IMR-90 (cell line): ENCODE measurements at regions not wholly inside any gene's neighbourhood (a gene's known extent, or its start where the extent isn't known, plus 50 kb on each side); places are given as distances from the start of the nearest gene placed in this dataset.

ENCODE experiments used
- ATAC-seq: fragments of 200-7000 bp; cut with Tn5 transposase; 2 replicates; pipeline ENCODE4 v1.9.1; 2020; ENCODE audit warnings: low read depth, mild to moderate bottlenecking, moderate library complexity
- BruUV-seq: library from RNA; stranded (reverse); fragments of 400-500 nt; replicated peaks from 2 replicates; lab custom pipeline; 2021; lab: Mats Ljungman, UMichigan
- CTCF ChIA-PET: fragments of 300-600 bp; formaldehyde crosslinking; extraction: SDS; loops from one replicate; lab custom pipeline; 2021; ENCODE audit warnings: antibody characterized with exemption; lab: Yijun Ruan, JAX
- POLR2A ChIA-PET: fragments of 300-600 bp; sonication (Branson Sonifier 250); formaldehyde crosslinking; loops from one replicate; lab custom pipeline; 2022; ENCODE audit warnings: antibody characterized with exemption; ENCODE audit not compliant: unreplicated experiment; lab: Charles Lee
- DNase-seq: peaks from one replicate; pipeline ENCODE4 v3.0.0; 2013
- H2AFZ ChIP-seq: replicated peaks from 2 replicates; pipeline ENCODE3; 2013; ENCODE audit warnings: low read length, mild to moderate bottlenecking; ENCODE audit not compliant: poor library complexity
- H2AK5ac ChIP-seq: 2 replicates; pipeline ENCODE4 v1.6.1; 2013; ENCODE audit warnings: low read depth, low read length, inconsistent platforms
- H2AK9ac ChIP-seq: replicated peaks from 2 replicates; pipeline ENCODE3; 2013; ENCODE audit warnings: mild to moderate bottlenecking, low read depth, low read length, moderate library complexity; ENCODE audit not compliant: poor library complexity
- H2BK120ac ChIP-seq: 2 replicates; pipeline ENCODE4 v1.6.1; 2013; ENCODE audit warnings: low read depth, low read length, inconsistent platforms
- H2BK15ac ChIP-seq: 3 replicates; pipeline ENCODE4 v1.6.1; 2013; ENCODE audit warnings: low read depth, low read length, inconsistent platforms
- H2BK20ac ChIP-seq: 2 replicates; pipeline ENCODE4 v1.6.1; 2013; ENCODE audit warnings: low read depth, mild to moderate bottlenecking, inconsistent platforms, low read length, moderate library complexity
- H2BK5ac ChIP-seq: 2 replicates; pipeline ENCODE4 v1.6.1; 2013; ENCODE audit warnings: mild to moderate bottlenecking, low read depth, low read length, inconsistent platforms; ENCODE audit not compliant: poor library complexity, severe bottlenecking
- H3K14ac ChIP-seq: replicated peaks from 2 replicates; pipeline ENCODE4 v1.6.1; 2013; ENCODE audit warnings: low read depth, low read length, inconsistent platforms
- H3K18ac ChIP-seq: 2 replicates; pipeline ENCODE4 v1.6.1; 2013; ENCODE audit warnings: low read depth, low read length, control low read depth
- H3K23ac ChIP-seq: 2 replicates; pipeline ENCODE4 v1.6.1; 2013; ENCODE audit warnings: low read depth, low read length, inconsistent platforms
- H3K27ac ChIP-seq: 2 replicates; pipeline ENCODE4 v1.5.1; 2013; ENCODE audit warnings: mild to moderate bottlenecking, control low read depth, low read length; ENCODE audit not compliant: insufficient read depth
- H3K27me3 ChIP-seq: 2 replicates; pipeline ENCODE4 v1.6.1; 2013; ENCODE audit warnings: low read length; ENCODE audit not compliant: control insufficient read depth, insufficient read depth
- H3K36me3 ChIP-seq: 2 replicates; pipeline ENCODE4 v1.6.1; 2013; ENCODE audit warnings: low read length, mixed read lengths; ENCODE audit not compliant: control insufficient read depth, insufficient read depth
- H3K4ac ChIP-seq: 2 replicates; pipeline ENCODE4 v1.6.1; 2013; ENCODE audit warnings: low read depth, low read length, inconsistent platforms
- H3K4me1 ChIP-seq: 2 replicates; pipeline ENCODE4 v1.6.1; 2013; ENCODE audit warnings: low read length, mixed read lengths; ENCODE audit not compliant: control insufficient read depth, insufficient read depth
- H3K4me2 ChIP-seq: 2 replicates; pipeline ENCODE4 v1.6.1; 2013; ENCODE audit warnings: low read depth, mild to moderate bottlenecking, control low read depth, low read length, moderate library complexity
- H3K4me3 ChIP-seq: 2 replicates; pipeline ENCODE4 v1.5.1; 2013; ENCODE audit warnings: low read depth, mild to moderate bottlenecking, control low read depth, low read length, moderate library complexity; ENCODE audit not compliant: insufficient read depth
- H3K56ac ChIP-seq: 2 replicates; pipeline ENCODE4 v1.6.1; 2013; ENCODE audit warnings: low read length, inconsistent platforms; ENCODE audit not compliant: insufficient read depth; ENCODE audit errors: extremely low read depth
- H3K79me1 ChIP-seq, 2 experiments: 2 replicates each; pipeline ENCODE4 v1.6.1; 2013; ENCODE audit warnings: low read length in 2 of 2, inconsistent platforms in 1 of 2, low read depth in 1 of 2
- H3K9ac ChIP-seq: 2 replicates; pipeline ENCODE4 v1.6.1; 2013; ENCODE audit warnings: low read depth, low read length, control low read depth
- H3K9me1 ChIP-seq: 2 replicates; pipeline ENCODE4 v1.6.1; 2013; ENCODE audit warnings: low read length, inconsistent platforms; ENCODE audit not compliant: insufficient read depth
- H3K9me3 ChIP-seq: 2 replicates; pipeline ENCODE4 v1.6.1; 2013; ENCODE audit warnings: low read length; ENCODE audit not compliant: control insufficient read depth, insufficient read depth
- H4K20me1 ChIP-seq: 2 replicates; pipeline ENCODE4 v1.6.1; 2013; ENCODE audit warnings: low read length, inconsistent platforms; ENCODE audit not compliant: insufficient read depth
- H4K5ac ChIP-seq: 2 replicates; pipeline ENCODE4 v1.6.1; 2013; ENCODE audit warnings: mild to moderate bottlenecking, low read depth, low read length, control low read depth
- H4K8ac ChIP-seq, 2 experiments: 2 replicates each; pipeline ENCODE4 v1.6.1; 2013; ENCODE audit warnings: low read depth in 2 of 2, low read length in 2 of 2, control low read depth in 1 of 2, inconsistent platforms in 1 of 2
- H4K91ac ChIP-seq: 2 replicates; pipeline ENCODE4 v1.6.1; 2013; ENCODE audit warnings: low read depth, low read length, inconsistent platforms; ENCODE audit not compliant: insufficient read depth
- FOS ChIP-seq: fragments of 150-350 bp; IDR thresholded peaks from 2 replicates; pipeline ENCODE4 v1.6.1; 2016; ENCODE audit warnings: low read depth, low read length
- MXI1 ChIP-seq: IDR thresholded peaks from 2 replicates; pipeline ENCODE4 v1.6.1; 2012; ENCODE audit warnings: low read depth, mild to moderate bottlenecking, low read length, moderate library complexity, borderline replicate concordance
- NFE2L2 ChIP-seq: fragments of 150-350 bp; IDR thresholded peaks from 2 replicates; pipeline ENCODE4 v1.6.1; 2016; ENCODE audit warnings: low read depth, mild to moderate bottlenecking, low read length
- RAD21 ChIP-seq: IDR thresholded peaks from 2 replicates; pipeline ENCODE4 v1.6.1; 2012; ENCODE audit warnings: low read length, improper control_type of control experiment
- RCOR1 ChIP-seq: IDR thresholded peaks from 2 replicates; pipeline ENCODE4 v1.6.1; 2012; ENCODE audit warnings: mild to moderate bottlenecking, low read length, improper control_type of control experiment; ENCODE audit not compliant: insufficient replicate concordance
- RFX5 ChIP-seq: IDR thresholded peaks from 2 replicates; pipeline ENCODE4 v1.8.0; 2012; ENCODE audit warnings: low read depth, mild to moderate bottlenecking, low read length, moderate library complexity
- WGBS, 2 experiments: methylation state at CpG; one replicate each; pipeline versions ENCODE4 v1.1.5 to v1.1.7; 2013; ENCODE audit warnings: missing lambda C conversion rate in 2 of 2; ENCODE audit not compliant: insufficient read length in 1 of 2; ENCODE audit errors: extremely low coverage in 2 of 2; 5-methylcytosine and 5-hydroxymethylcytosine counted together
- dilution Hi-C: fragments of 300-500 bp; cut with HindIII; formaldehyde crosslinking; loops from one replicate; pipeline ENCODE4 v1.14.3; 2018; ENCODE audit warnings: low sequenced_read_pairs; ENCODE audit not compliant: unreplicated experiment
- in situ Hi-C: fragments of 300-500 bp; cut with MboI; formaldehyde crosslinking; loops from 3 replicates; pipeline ENCODE4 v1.14.3; 2019; ENCODE audit warnings: low sequenced_read_pairs, inconsistent platforms, mixed read lengths
- intact Hi-C: fragments of 100-400 bp; cut with micrococcal nuclease; formaldehyde crosslinking; loops from 2 replicates; pipeline ENCODE4 v1.10.0; 2022
- TF ChIP-seq, protein P1 (sequence below): conservative IDR thresholded peaks from 2 replicates; pipeline ENCODE4 v1.5.1; 2012; ENCODE audit warnings: mild to moderate bottlenecking, low read depth, low read length, improper control_type of control experiment
- TF ChIP-seq, protein P2 (sequence below): fragments of 150-350 bp; IDR thresholded peaks from 2 replicates; pipeline ENCODE4 v1.6.1; 2016; ENCODE audit warnings: low read depth, mild to moderate bottlenecking, low read length, moderate library complexity, borderline replicate concordance
- TF ChIP-seq, protein P3 (sequence below): fragments of 150-350 bp; IDR thresholded peaks from 2 replicates; pipeline ENCODE4 v1.6.1; 2017; ENCODE audit warnings: mild to moderate bottlenecking, antibody characterized with exemption, low read length, low read depth

DNA sequence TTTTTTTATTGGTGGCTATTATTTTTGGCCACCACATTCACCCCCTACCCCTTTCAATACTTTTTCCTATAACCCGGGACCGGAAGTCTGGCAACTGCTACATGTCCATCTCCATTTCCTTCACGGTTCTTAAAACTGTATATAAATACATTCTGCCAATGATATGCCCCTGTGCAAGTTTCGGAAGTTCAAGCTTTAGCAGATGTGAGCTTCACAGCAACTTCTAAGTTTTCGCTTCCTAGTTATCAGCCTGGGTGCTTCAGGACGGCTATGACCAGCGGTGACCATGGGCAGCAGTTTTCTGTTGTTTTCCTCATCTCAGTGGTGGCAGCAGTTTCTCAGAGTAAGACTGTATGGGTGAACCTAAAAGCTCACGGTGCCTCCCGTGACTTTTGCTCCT lies 153.5 kb upstream of the NFE2L3 start:
- no peak overlapping the region for H2BK20ac ChIP-seq
- POLR2A ChIA-PET: no interaction called here

More for the DNA sequence above, 153.5 kb upstream of the NFE2L3 start:
- Histone ChIP-seq H2BK15ac (no peak overlapping the region), H3K4me2 (no peak overlapping the region), H3K36me3 (no peaks in the 10 kb centered on the region), H3K27me3 (no peaks in the 10 kb centered on the region), H3K79me1 (no peaks in the 10 kb centered on the region), H3K9ac (no peak overlapping the region), H4K5ac (no peak overlapping the region), H2AFZ (no peak overlapping the region), H2BK5ac (no peak overlapping the region), H4K20me1 (no peaks in the 10 kb centered on the region), H3K56ac (no peak overlapping the region), H3K27ac (no peak overlapping the region), H3K14ac (no peak overlapping the region), H3K23ac (no peak overlapping the region), H2AK5ac (no peak overlapping the region), H3K9me3 (no peaks in the 10 kb centered on the region), H2BK120ac (no peak overlapping the region), H4K91ac (no peak overlapping the region), H3K9me1 (no peaks in the 10 kb centered on the region), H3K4ac (no peak overlapping the region), H3K18ac (no peak overlapping the region), H3K4me3 (no peak overlapping the region), H2AK9ac (no peak overlapping the region), H4K8ac (no peak overlapping the region), H3K4me1 (no peaks in the 10 kb centered on the region)
- intact Hi-C loops (no loop called here), dilution Hi-C loops (no loop called here), in situ Hi-C loops (no loop called here)
- BruUV-seq: no TSS peak
- no peak for ATAC-seq
- 66% methylated on average over 3 of the region's 9 CpGs; no CpG with 5 or more reads in 1 of the 2 experiments for WGBS, 2 experiments
- TF ChIP-seq RAD21: no peak
- TF ChIP-seq RCOR1: no peak
- no peak for TF ChIP-seq MXI1
- TF ChIP-seq RFX5: no peak
- TF ChIP-seq, protein P1, sequence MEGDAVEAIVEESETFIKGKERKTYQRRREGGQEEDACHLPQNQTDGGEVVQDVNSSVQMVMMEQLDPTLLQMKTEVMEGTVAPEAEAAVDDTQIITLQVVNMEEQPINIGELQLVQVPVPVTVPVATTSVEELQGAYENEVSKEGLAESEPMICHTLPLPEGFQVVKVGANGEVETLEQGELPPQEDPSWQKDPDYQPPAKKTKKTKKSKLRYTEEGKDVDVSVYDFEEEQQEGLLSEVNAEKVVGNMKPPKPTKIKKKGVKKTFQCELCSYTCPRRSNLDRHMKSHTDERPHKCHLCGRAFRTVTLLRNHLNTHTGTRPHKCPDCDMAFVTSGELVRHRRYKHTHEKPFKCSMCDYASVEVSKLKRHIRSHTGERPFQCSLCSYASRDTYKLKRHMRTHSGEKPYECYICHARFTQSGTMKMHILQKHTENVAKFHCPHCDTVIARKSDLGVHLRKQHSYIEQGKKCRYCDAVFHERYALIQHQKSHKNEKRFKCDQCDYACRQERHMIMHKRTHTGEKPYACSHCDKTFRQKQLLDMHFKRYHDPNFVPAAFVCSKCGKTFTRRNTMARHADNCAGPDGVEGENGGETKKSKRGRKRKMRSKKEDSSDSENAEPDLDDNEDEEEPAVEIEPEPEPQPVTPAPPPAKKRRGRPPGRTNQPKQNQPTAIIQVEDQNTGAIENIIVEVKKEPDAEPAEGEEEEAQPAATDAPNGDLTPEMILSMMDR: no peak
- TF ChIP-seq, protein P2, sequence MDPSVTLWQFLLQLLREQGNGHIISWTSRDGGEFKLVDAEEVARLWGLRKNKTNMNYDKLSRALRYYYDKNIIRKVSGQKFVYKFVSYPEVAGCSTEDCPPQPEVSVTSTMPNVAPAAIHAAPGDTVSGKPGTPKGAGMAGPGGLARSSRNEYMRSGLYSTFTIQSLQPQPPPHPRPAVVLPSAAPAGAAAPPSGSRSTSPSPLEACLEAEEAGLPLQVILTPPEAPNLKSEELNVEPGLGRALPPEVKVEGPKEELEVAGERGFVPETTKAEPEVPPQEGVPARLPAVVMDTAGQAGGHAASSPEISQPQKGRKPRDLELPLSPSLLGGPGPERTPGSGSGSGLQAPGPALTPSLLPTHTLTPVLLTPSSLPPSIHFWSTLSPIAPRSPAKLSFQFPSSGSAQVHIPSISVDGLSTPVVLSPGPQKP: no peak
- no peak for TF ChIP-seq NFE2L2
- TF ChIP-seq, protein P3, sequence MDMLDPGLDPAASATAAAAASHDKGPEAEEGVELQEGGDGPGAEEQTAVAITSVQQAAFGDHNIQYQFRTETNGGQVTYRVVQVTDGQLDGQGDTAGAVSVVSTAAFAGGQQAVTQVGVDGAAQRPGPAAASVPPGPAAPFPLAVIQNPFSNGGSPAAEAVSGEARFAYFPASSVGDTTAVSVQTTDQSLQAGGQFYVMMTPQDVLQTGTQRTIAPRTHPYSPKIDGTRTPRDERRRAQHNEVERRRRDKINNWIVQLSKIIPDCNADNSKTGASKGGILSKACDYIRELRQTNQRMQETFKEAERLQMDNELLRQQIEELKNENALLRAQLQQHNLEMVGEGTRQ: no peak
- TF ChIP-seq FOS: no peak
- DNase-seq: no peak
- CTCF ChIA-PET: no interaction called here
